HG03457 (cell line): ENCODE measurements at regions not wholly inside any gene's neighbourhood (a gene's known extent, or its start where the extent isn't known, plus 50 kb on each side); places are given as distances from the start of the nearest gene placed in this dataset.

Source experiments
- ATAC-seq: cut with Tn5 transposase; IDR thresholded peaks from one replicate; pipeline ENCODE4 v1.9.1; 2021; ENCODE audit warnings: moderate number of reproducible peaks; ENCODE audit not compliant: unreplicated experiment

- no peak for ATAC-seq
Measured at GRCh38 chr11:129723146-129723760, 92.4 kb upstream of the TMEM45B start.

DNA sequence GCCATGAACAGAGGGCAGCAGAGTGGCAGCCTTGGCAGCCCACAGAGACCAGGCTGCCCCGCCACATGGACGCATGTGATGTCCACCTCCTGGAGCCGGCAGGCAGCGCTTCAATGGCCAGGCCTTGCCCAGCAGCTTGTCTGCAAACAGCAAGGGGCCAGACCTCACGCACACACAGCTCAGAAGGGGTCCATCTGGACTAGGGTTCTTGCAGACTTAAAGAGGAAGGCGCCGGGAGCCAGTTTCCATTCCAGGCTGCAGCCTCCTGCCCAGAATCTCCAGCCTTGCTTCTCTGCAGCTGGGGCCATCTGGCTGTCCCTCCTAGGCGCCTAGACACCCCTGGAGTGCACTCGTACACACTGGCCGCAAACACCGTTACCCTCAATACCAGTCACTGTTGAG, 91.9 kb upstream of the TMEM45B start:
- no peak for ATAC-seq

- no peak for ATAC-seq
Measured at GRCh38 chr11:129724866-129725265, 90.8 kb upstream of the TMEM45B start.

GRCh38 chr11:129726179-129726578, 89.5 kb upstream of the TMEM45B start:
- no peak for ATAC-seq

- ATAC-seq: no peak
Measured at GRCh38 chr11:129728581-129728980, 87.1 kb upstream of the TMEM45B start.

- ATAC-seq: no peak
Measured at GRCh38 chr11:129729216-129729615, 86.4 kb upstream of the TMEM45B start.

GRCh38 chr11:129729823-129730222, 85.8 kb upstream of the TMEM45B start:
- no peak for ATAC-seq

GRCh38 chr11:129731316-129731715, 84.3 kb upstream of the TMEM45B start:
- ATAC-seq: no peak

DNA sequence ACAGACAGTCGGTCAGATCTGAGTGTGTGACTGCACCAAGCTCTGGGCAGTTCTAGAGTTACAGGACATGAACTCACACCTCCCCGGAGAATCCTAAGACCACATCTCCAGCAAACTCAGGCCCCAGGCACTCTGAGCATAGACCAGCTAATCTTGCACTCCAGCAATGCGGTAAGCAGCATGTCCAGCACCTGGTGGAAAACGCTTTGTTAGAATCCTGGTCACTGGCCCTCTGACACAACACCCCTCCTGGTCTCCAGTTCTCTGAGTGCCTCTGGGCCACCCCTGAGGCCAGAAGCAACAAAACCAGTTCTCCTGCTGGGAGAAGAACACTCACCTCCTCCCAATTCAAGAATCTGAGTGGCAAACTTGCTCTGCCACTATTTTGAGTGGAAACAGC, 82.7 kb upstream of the TMEM45B start:
- ATAC-seq: no peak

DNA sequence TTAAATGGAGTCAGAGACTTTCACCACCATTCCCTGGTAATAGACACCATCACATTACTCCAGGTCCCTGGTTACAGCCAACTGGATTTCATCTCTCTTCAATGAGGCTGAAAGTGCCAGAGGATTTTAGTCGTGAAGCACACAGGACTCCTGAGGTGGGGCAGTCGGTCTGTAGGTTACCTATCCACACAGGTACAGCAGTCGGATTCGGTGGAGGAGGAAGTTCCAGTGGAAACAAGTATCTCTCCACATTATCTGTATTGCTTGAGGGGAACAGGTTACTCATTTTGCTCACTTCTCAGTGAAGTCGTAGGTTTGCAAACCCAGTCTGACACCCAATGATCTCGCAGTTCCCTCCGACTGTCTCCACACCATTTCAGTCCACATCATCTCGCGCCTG, 82.3 kb upstream of the TMEM45B start:
- no peak for ATAC-seq

DNA sequence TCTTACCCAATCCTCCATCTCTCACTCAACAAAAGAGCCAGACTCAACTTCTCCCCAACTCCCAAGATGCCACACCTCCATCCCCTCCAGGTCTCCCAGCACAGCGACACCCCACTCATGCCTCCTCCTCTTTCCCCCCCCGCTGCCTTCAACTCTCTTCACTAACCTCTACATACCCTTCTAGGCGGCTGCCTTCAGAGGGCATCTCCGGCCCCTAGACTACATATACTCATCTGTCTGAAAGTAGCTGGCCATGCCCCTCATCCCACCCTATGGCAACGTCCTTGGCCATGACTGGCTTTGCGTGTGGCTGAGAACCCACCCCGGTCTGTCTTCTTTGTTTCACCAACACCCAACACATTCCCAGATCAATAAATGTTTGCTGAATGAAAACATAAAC, 81.7 kb upstream of the TMEM45B start:
- ATAC-seq: no peak

- ATAC-seq: no peak
Measured at GRCh38 chr11:129734654-129735053, 81.0 kb upstream of the TMEM45B start.

GRCh38 chr11:129737831-129738230, 77.8 kb upstream of the TMEM45B start:
- no peak for ATAC-seq

DNA sequence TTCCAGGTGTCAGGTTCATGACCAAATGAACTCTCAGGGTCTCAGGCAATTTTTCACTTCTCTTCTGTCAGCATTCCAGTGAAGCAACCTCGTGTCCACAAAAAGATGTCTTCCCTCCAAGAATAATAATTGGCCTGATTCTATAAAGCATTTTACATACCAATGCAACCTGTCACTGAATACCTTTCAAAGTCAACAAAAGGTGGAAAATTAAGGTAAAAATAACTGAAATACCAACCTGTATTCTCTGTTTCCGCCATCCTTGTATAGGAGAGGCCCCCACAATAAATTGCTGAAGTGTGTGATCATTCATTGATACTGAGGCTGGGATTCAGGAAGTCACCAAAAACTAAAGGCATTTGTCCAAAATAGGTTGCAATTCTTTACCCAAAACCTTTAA, 77.4 kb upstream of the TMEM45B start:
- ATAC-seq: no peak

DNA sequence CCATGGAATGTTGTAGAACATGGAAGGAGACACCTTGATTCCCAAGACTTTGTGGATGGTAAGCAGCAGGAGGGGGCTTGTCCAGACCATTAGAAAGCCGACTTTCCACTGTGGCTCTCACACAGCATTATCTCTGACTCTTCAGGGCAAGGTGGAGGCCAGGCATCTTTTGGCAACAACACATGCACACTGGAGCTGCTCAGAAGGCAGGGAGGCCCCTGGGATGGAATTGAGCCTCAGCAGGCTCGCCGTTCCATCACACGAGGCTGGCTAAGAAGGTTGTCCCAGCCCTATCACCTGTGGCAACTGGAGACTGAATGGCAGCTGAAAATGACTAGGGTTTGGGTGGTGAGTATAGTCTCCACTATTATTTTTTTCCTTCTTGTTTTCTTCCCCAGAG, 76.3 kb upstream of the TMEM45B start:
- ATAC-seq: no peak

DNA sequence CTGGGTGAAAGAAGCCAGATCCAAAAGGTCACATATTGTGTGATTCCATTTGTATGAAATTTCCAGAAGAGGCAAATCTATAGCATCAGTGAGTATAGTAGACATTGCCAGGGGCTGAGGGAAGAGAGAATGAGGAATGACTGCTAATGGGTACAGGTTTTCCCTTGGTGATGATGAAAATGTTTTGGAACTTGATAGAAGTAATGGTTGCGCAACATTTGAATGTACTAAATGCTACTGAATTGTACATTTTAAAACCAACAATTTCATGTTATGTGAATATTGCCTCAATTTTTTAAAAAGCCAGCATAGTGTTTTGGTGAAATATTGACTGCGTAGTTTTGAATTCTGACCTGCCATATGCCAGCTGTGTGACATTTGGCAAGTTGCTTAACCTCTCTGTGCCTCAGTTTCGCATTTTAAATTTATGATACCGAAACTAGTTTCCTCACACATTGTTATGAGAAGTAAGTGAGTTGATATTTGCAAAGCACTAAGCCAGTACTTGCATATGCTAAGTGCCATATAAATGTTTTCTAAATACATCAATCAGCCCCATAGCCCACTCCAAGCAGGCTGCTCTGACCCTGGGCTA, 75.4 kb upstream of the TMEM45B start:
- no peak for ATAC-seq

GRCh38 chr11:129743112-129743815, 72.4 kb upstream of the TMEM45B start:
- no peak for ATAC-seq

- no peak for ATAC-seq
Measured at GRCh38 chr11:129747071-129747470, 68.6 kb upstream of the TMEM45B start.

DNA sequence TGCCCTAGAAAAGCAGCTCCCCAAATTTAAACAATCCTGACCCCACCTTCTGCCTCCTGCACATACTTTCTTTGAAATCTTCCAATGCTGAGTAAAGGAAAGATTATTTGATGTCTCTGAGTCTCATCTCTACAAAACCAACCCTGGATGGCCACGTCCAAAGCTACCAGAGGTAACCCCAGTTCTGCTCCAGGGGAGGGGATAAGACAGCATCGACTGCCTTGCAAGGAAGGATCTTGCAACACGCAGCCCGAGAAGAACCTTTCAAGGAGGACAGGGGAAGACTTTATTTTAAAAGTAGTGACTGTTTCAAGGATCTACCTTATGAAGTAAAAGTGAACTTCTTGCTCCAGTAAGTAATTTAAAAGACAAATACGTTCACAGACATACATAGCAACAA, 66.5 kb upstream of the TMEM45B start:
- ATAC-seq: no peak

DNA sequence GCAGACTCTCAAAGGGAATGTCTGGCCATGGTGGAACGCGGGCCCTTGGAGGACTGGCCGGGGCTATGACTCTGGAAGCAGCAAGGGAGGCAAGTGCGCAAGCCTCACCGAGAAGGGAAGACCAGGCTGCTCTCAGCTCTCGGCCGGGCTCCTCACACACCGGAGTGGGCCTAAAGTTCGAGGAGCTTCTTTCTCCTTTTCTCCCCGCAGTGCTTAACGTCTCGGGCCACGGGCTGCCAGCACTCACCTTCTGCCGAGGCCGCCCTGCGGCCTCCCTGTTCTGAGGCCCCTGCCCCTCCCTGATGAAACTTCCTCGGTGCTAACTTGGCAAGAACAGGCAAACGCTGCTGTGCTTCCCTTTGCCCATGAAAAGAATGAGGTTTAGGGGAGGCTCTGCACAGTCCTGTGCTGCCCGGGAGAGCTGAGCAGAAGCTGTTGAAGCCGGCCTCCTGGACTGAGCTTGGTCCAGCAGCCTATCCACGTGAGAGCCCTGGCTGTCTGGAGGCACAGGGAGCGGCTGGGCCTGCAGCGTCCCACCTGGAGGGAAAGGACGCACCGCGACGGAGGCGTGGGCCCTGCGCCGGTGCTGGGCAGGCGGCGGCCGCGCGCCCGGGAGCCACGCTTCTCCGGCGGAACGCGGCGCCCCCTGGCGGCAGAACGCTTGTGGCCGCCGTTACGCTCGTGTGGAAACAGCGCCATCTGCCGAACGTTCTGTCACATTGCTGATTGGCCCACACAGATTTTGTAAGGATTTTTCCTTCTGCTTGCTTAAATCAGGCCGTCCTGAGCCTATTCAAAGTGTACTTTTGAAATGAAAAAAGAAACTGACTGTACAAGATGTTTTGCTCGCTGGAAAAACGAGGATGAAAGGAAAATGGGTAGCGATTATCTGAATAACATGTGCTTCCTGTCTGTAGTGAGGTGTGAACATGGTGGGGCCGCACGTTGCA, 65.0 kb upstream of the TMEM45B start:
- peak; percentile 69 for ATAC-seq

GRCh38 chr11:129751511-129751910, 64.1 kb upstream of the TMEM45B start:
- no peak for ATAC-seq
